Ovary (tissue), 3 donors: ENCODE measurements at regions not wholly inside any gene's neighbourhood (a gene's known extent, or its start where the extent isn't known, plus 50 kb on each side); places are given as distances from the start of the nearest gene placed in this dataset.

ENCODE experiments used
- EP300 ChIP-seq: sonication (generic); formaldehyde crosslinking; IDR thresholded peaks from one replicate; pipeline ENCODE4 v1.6.1; 2017; ENCODE audit warnings: antibody characterized with exemption
- POLR2A ChIP-seq: fragments of 450-650 bp; IDR thresholded peaks from one replicate; pipeline ENCODE4 v1.6.1; 2017; ENCODE audit warnings: antibody characterized with exemption, mild to moderate bottlenecking, moderate library complexity
- TF ChIP-seq, protein P1 (sequence below), 3 donors: fragments of 450-650 bp in 2 of 3; fragments of 200-600 bp in 1 of 3; IDR thresholded peaks; one replicate each; pipeline versions ENCODE4 v1.5.1 to v1.8.0; 2016 to 2022; ENCODE audit warnings: antibody characterized with exemption in 3 of 3, mild to moderate bottlenecking in 1 of 3
- donor health status: DM: no; HTN: no; CAD: no.

GRCh38 chr7:109545686-109546085 is 976.0 kb downstream of the DNAJB9 start:
- TF ChIP-seq, protein P1, sequence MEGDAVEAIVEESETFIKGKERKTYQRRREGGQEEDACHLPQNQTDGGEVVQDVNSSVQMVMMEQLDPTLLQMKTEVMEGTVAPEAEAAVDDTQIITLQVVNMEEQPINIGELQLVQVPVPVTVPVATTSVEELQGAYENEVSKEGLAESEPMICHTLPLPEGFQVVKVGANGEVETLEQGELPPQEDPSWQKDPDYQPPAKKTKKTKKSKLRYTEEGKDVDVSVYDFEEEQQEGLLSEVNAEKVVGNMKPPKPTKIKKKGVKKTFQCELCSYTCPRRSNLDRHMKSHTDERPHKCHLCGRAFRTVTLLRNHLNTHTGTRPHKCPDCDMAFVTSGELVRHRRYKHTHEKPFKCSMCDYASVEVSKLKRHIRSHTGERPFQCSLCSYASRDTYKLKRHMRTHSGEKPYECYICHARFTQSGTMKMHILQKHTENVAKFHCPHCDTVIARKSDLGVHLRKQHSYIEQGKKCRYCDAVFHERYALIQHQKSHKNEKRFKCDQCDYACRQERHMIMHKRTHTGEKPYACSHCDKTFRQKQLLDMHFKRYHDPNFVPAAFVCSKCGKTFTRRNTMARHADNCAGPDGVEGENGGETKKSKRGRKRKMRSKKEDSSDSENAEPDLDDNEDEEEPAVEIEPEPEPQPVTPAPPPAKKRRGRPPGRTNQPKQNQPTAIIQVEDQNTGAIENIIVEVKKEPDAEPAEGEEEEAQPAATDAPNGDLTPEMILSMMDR (IDR thresholded peaks at IDR 0.05) = no peak
- TF ChIP-seq POLR2A (no peak), EP300 (no peak)
